ENCODE measurements at regions not wholly inside any gene's neighbourhood (a gene's known extent, or its start where the extent isn't known, plus 50 kb on each side); places are given as distances from the start of the nearest gene placed in this dataset.

DNA sequence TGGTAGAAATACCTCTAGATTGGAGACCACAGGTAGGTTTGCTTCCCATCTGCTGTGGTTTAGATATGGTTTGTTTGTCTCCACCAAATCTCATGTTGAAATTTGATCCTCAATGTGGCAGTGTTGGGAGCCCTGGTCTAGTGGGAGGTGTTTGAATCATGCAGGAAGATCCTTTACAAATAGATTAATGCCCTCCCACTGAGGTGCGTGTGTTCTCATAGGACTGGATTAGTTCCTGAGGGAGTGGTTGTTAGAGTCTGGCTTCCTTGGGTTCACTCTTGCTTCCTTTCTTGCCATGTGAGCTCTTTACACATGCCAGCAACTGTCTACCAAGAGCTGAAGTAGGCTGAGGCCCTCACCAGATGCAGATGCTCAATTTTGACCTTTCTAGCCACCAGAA, 391.1 kb upstream of the GRIA1 start:
- Histone ChIP-seq H3K4me3 (no peak overlapping the region), H3K9me3 (no peaks in the 10 kb centered on the region), H3K27me3 (no peaks in the 10 kb centered on the region), H3K27ac (no peak overlapping the region), H3K4me1 (no peaks in the 10 kb centered on the region), H3K36me3 (no peaks in the 10 kb centered on the region)
- intact Hi-C loops (cut with DNase I): no loop called here
- no peak for DNase-seq (ENCODE audit: low spot score in 2 of 2)
- TF ChIP-seq, protein P1, sequence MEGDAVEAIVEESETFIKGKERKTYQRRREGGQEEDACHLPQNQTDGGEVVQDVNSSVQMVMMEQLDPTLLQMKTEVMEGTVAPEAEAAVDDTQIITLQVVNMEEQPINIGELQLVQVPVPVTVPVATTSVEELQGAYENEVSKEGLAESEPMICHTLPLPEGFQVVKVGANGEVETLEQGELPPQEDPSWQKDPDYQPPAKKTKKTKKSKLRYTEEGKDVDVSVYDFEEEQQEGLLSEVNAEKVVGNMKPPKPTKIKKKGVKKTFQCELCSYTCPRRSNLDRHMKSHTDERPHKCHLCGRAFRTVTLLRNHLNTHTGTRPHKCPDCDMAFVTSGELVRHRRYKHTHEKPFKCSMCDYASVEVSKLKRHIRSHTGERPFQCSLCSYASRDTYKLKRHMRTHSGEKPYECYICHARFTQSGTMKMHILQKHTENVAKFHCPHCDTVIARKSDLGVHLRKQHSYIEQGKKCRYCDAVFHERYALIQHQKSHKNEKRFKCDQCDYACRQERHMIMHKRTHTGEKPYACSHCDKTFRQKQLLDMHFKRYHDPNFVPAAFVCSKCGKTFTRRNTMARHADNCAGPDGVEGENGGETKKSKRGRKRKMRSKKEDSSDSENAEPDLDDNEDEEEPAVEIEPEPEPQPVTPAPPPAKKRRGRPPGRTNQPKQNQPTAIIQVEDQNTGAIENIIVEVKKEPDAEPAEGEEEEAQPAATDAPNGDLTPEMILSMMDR (IDR thresholded peaks at IDR 0.05): no peak

DNA sequence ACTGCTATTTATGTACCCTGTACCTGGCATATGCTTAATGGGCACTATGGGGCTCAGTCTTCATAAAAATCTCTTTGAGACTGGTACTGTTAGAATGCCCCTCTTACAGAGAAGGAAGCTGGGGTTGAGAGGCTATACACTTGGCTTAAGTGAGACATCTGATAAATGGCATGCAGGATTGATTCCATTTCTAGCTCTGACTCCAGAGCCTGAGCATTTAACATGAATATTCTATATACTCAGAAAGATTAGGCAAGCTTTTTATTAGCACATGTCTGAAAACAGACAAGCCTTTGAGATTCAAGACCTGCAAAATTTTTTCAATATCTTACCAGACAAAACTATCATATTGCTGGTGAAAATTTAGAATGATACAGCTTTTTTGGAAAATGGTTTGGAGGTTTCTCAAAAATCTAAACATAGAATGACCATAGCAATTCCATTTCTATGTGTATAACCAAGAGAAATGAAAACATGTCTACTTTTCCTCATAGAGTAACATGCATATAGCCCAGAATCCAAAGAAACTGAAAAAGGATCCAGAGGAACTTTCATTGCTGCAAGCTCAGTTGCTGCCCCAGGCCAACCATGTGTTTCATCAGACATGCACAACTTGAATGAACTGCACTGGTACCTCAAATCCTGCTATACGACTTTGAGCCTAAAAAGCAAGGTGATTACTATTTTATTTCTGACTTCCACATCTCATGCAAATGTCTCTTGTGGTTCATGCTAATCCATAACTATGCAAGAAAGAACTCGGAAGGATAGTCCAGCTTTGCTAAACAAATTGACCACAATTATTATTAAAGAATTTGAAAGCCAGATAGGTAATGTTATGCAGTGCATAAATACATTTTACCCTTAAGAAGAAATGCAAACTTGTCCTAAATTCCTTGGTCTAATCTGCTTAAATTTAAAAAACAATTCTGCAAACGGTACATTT, 389.0 kb upstream of the GRIA1 start:
- intact Hi-C loops (cut with DNase I): no loop called here
- TF ChIP-seq, protein P1 (IDR thresholded peaks at IDR 0.05): no peak

DNA sequence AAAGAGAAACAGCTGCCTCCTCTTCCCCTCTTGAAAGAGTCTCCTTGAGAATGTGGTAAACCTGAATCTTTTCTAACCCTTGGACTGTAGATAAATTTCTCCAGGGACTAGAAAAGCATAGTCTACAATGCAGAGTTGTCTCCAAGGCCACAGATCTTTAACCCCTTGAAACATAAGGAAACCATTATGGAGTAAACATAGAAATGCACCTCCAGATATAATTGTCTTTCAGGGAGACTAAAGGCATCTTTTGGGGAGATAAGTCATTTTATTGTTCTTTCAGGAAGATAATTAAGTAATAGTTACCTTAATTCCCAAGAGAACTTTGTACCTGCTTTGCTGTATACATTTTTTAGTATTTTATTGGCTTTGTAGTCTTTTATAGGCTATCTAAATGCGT, 373.6 kb upstream of the GRIA1 start:
- DNase-seq (ENCODE audit: low spot score in 2 of 2): no peak
- intact Hi-C loops (cut with DNase I): no loop called here
- H3K9me3 ChIP-seq: no peaks in the 10 kb centered on the region

More for the DNA sequence above, 389.0 kb upstream of the GRIA1 start:
- Histone ChIP-seq H3K9me3 (peaks cover 0 to 4% of the 10 kb centered on the region in 2 donors), H3K4me3 (no peak overlapping the region), H3K27me3 (no peaks in the 10 kb centered on the region), H3K4me1 (no peaks in the 10 kb centered on the region), H3K36me3 (no peaks in the 10 kb centered on the region), H3K27ac (no peak overlapping the region)
- DNase-seq (ENCODE audit: low spot score in 2 of 2): no peak

DNA sequence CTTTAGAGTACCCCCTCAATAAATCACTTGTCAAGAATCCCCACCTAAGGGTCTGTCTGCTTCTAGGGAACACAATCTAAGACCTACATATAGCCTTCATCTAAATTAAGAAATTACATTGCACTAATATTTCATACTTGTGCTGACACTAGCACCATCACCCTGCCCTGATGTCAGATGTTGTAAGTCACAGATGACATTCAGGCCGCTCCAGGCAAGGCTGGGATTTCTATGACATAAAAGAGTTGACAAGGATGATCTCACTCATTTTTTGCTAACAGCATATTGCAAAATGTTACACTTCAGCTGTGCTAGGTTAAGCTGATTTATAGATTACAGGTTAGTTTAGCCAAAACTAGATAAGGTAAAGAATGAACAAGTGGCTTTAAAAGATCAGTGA, 372.5 kb upstream of the GRIA1 start:
- TF ChIP-seq, protein P1 (IDR thresholded peaks at IDR 0.05): no peak
- H3K4me3 ChIP-seq: no peak overlapping the region
- H3K9me3 ChIP-seq: no peaks in the 10 kb centered on the region
- no peak for DNase-seq (ENCODE audit: low spot score in 2 of 2)
- no peaks in the 10 kb centered on the region for H3K27me3 ChIP-seq
- intact Hi-C loops (cut with DNase I): no loop called here
- H3K27ac ChIP-seq: no peak overlapping the region
- H3K36me3 ChIP-seq: no peaks in the 10 kb centered on the region
- no peaks in the 10 kb centered on the region for H3K4me1 ChIP-seq

More for the DNA sequence above, 373.6 kb upstream of the GRIA1 start:
- Histone ChIP-seq H3K27me3 (no peaks in the 10 kb centered on the region), H3K36me3 (no peaks in the 10 kb centered on the region), H3K4me1 (no peaks in the 10 kb centered on the region), H3K4me3 (no peak overlapping the region), H3K27ac (no peak overlapping the region)
- TF ChIP-seq, protein P1 (IDR thresholded peaks at IDR 0.05): no peak

DNA sequence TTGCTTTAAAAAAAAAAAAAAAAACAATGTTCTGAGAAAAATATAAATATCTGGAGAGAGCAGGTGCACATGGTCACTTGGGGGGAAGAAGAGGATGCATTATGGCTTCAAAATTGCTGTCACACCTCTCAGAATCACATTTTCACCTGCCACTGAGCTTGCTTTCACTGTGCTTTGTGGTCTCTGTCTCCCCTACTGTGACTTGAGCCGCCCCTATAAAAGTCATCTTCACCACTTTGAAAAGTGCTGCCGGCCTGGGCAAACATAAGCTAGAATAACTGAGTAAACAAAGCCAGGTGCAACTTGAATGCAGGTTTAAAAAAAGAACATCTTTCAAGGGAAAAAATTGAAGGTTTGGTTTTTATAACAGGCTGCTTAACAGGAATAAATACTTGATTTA, 368.1 kb upstream of the GRIA1 start:
- DNase-seq (ENCODE audit: low spot score in 2 of 2): no peak
- intact Hi-C loops (cut with DNase I): no loop called here
- no peak overlapping the region for H3K4me3 ChIP-seq
- H3K36me3 ChIP-seq: no peaks in the 10 kb centered on the region
- H3K27ac ChIP-seq: no peak overlapping the region
- no peaks in the 10 kb centered on the region for H3K9me3 ChIP-seq
- no peaks in the 10 kb centered on the region for H3K27me3 ChIP-seq
- TF ChIP-seq, protein P1 (IDR thresholded peaks at IDR 0.05): no peak
- H3K4me1 ChIP-seq: no peaks in the 10 kb centered on the region
